ENCODE measurements at regions not wholly inside any gene's neighbourhood (a gene's known extent, or its start where the extent isn't known, plus 50 kb on each side); places are given as distances from the start of the nearest gene placed in this dataset.

- no peaks in the 10 kb centered on the region for H3K9me3 ChIP-seq (replicated peaks; ENCODE audit: control insufficient read depth, insufficient read depth, low read length)
- intact Hi-C loops (cut with micrococcal nuclease): no loop called here
- no peaks in the 10 kb centered on the region for H3K27me3 ChIP-seq (ENCODE audit: control insufficient read depth in 2 of 2, insufficient read depth in 2 of 2, low read length in 2 of 2)
- H3K9me1 ChIP-seq (replicated peaks; ENCODE audit: control insufficient read depth, extremely low read depth, insufficient read depth, low read length): no peaks in the 10 kb centered on the region
- no peak overlapping the region for H2AFZ ChIP-seq (ENCODE audit: low read depth, low read length)
- no peak overlapping the region for H3K4me3 ChIP-seq (replicated peaks in 1 of 3; ENCODE audit: insufficient read depth in 1 of 3, low read depth in 1 of 3, low read length in 3 of 3)
- H3K4me1 ChIP-seq (ENCODE audit: control insufficient read depth, extremely low read depth, insufficient read depth, low read length): no peaks in the 10 kb centered on the region
- no peak overlapping the region for H3K9ac ChIP-seq (replicated peaks; ENCODE audit: extremely low read depth, insufficient read depth, low read length)
- DNase-seq (ENCODE audit: low read depth, low spot score): no peak
- no TSS peak for BruUV-seq (replicated peaks)
- FAIRE-seq: no peak
- H3K4me2 ChIP-seq (ENCODE audit: insufficient read depth, low read length): no peak overlapping the region
- no peak overlapping the region for H3K27ac ChIP-seq (ENCODE audit: insufficient read depth, low read depth, low read length)
- no peak for TF ChIP-seq EZH2 (IDR thresholded peaks at IDR 0.05; ENCODE audit: borderline replicate concordance, low read depth, low read length, severe bottlenecking)
- TF ChIP-seq JUN (IDR thresholded peaks at IDR 0.05; ENCODE audit: borderline replicate concordance, insufficient read depth, insufficient read length, low read depth): no peak
- TF ChIP-seq POLR2A (IDR thresholded peaks at IDR 0.05; ENCODE audit: low read depth, low read length): no peak
- no peak for TF ChIP-seq CTCF (IDR thresholded peaks at IDR 0.05; ENCODE audit: extremely low read depth in 1 of 2, insufficient read depth in 1 of 2, low read depth in 1 of 2, low read length in 2 of 2)
- no peak for TF ChIP-seq FOS (IDR thresholded peaks at IDR 0.05; ENCODE audit: borderline replicate concordance, insufficient read depth, low read length)
- TF ChIP-seq POLR2AphosphoS5 (IDR thresholded peaks at IDR 0.05; ENCODE audit: insufficient read depth, low read depth, low read length): no peak
- no peak for TF ChIP-seq MYC (IDR thresholded peaks at IDR 0.05; ENCODE audit: low read depth, low read length)
- no peak for TF ChIP-seq GATA2 (IDR thresholded peaks at IDR 0.05; ENCODE audit: insufficient read depth, insufficient read length, low read depth, low read length)
- no peak for TF ChIP-seq MAX (IDR thresholded peaks at IDR 0.05; ENCODE audit: insufficient read depth, insufficient read length)
- no peaks in the 10 kb centered on the region for H3K36me3 ChIP-seq (ENCODE audit: control insufficient read depth in 2 of 2, extremely low read depth in 1 of 2, insufficient read depth in 2 of 2, low read length in 2 of 2)
- dilution Hi-C loops (cut with MboI; ENCODE audit: extremely low pct_ligation_motif_present, low sequenced_read_pairs): no loop called here
- no peaks in the 10 kb centered on the region for H3K79me2 ChIP-seq (ENCODE audit: control insufficient read depth, insufficient read depth, low read length)
- H4K20me1 ChIP-seq (replicated peaks; ENCODE audit: control insufficient read depth, extremely low read depth, insufficient read depth, low read length): no peaks in the 10 kb centered on the region
- ChIA-PET POLR2A (no interaction called here), CTCF (interaction anchor here (1.0 to 1.2 kb wide), 4 partner anchors 26 to 355 kb away, joined by 3 to 4 read pairs (median 3); no protein-coding TSS in a partner anchor)
Observed at GRCh38 chr4:154998773-154999172, 209.7 kb upstream of the NPY2R start.
